HG02678 (cell line): ENCODE measurements at regions not wholly inside any gene's neighbourhood (a gene's known extent, or its start where the extent isn't known, plus 50 kb on each side); places are given as distances from the start of the nearest gene placed in this dataset.
"Not testable (repeated sequence)": the region's sequence is repeated elsewhere in the genome, so short reads cannot be mapped to it uniquely, and the experiment has no call there.

Source experiments
- ATAC-seq: cut with Tn5 transposase; IDR thresholded peaks from one replicate; pipeline ENCODE4 v1.9.1; 2021; ENCODE audit warnings: mild to moderate bottlenecking, moderate library complexity; ENCODE audit not compliant: unreplicated experiment

GRCh38 chr2:224263571-224264043 lies 138.3 kb downstream of the FAM124B start:
- ATAC-seq = no peak

DNA sequence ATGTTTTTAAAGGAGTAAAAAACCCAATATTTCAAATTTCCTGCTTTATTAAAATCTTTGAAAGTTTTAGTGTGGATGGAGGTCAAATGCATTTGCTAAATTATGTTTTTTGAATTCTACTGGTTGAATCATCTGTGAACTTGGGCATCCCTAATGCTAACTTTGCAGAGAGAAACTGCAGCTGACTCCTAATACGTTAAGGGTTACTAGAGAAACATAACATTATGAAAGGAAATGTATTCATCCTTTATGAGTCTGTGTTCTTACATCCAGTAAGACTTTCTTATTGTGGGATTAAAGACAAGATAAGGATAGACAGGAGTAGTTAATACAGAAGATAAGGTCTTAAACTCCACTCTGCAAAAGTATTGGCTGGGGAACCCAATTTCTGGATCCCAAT lies 140.6 kb downstream of the FAM124B start:
- ATAC-seq = no peak

- no peak for ATAC-seq
Observed at GRCh38 chr2:224260372-224261020, 141.4 kb downstream of the FAM124B start.

- no peak for ATAC-seq
Observed at GRCh38 chr2:224259831-224260230, 142.1 kb downstream of the FAM124B start.

DNA sequence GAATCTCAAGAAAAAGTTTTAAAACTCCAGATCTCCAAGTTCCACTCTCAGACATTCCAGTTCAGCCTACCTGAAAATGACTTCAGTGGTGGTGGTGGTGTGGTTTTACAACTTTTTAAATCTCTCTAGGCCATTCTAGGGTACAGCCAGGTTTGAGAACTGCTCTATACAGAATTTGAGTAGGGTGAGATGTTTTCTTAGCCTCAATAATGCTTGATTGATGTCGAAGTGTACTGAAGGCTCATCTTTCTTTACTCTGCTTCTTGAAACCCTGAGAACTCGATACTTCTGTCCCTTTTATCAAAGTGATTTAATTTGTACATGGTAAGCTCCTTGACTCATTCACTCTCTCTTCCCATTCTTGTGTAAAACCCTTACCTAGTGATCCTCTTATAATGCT lies 143.8 kb downstream of the FAM124B start:
- ATAC-seq = no peak

GRCh38 chr2:224257156-224257555 lies 144.8 kb downstream of the FAM124B start:
- ATAC-seq = no peak

DNA sequence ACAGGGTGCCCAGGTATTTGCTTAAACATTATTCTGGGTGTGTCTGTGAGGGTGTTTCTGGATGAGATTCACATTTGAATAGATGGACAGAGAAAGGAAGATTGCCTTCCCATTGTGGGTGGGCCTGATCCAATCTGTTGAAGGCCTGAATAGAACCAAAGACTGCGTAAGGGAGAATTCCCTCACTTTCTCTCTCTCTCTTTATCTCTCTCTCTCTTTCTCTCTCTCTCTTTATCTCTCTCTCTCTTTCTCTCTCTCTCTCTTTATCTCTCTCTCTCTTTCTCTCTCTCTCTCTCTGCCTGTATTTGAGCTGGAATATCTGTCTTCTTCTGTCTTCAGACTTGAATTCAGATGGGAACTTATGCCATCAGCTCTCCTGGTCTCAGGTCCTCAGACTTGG lies 148.4 kb downstream of the FAM124B start:
- no peak for ATAC-seq

DNA sequence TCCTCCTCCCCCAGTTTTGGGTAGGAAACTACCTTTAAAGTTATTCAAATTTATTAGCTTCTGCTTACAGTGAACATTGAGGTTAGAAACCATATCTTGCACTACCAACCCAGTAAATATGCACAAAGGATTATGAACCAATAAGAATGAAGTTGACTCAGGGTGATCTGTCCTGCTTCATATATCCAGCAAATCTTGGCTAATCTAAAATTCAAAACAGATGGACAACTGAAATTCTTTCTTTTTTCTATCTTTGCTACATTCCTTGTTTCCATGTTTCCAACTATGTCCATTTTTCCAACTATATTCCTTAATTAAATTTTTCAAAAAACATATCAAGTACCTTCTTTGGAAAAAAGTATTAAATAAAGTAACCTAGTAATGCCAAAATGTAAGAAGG lies 149.3 kb downstream of the FAM124B start:
- no peak for ATAC-seq

GRCh38 chr2:224248944-224249371 lies 152.9 kb downstream of the FAM124B start:
- no peak for ATAC-seq

GRCh38 chr2:224242561-224242960 lies 159.3 kb downstream of the FAM124B start:
- no peak for ATAC-seq

DNA sequence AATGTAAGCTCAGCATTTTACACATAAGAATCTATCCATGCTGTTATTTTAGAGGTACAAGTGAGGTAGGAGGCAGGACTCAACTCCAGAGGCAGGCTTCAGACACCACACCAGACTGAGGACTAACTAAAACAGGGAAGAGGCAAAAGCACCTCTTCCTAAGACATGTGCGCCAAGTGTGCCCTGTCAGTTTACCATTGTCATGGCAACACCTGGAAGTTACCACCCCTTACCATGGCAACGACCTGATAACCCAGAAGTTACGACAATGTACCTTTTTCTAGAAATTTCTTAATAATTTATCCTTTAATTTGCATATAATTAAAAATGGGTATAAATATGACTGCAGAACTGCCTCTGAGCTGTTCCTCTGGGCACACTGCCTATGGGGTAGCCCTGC lies 160.1 kb downstream of the FAM124B start:
- no peak for ATAC-seq

GRCh38 chr2:224241001-224241400 lies 160.9 kb downstream of the FAM124B start:
- no peak for ATAC-seq

GRCh38 chr2:224223851-224224555 lies 177.9 kb downstream of the FAM124B start:
- no peak for ATAC-seq

DNA sequence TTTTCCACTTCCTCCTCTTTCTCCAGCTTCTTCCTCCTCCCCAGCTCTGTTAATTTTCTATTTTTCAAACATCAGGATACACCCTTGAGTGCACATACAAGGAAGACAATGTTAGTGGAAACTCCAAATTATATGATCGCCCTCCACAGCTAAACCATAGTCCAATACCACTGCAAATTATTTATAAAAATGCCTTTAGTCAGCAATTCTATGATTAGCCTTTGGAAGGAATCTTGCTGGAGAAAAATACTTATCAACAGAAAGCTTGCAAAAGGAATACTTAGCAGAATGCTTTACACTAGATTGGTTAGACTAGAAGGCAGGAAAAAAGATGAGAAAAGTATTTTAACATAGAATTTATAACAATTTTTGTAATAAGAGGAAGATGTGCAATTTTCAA lies 178.9 kb downstream of the FAM124B start:
- ATAC-seq = no peak

- ATAC-seq = no peak
Observed at GRCh38 chr2:224222291-224222690, 179.6 kb downstream of the FAM124B start.

GRCh38 chr2:224221455-224221913 lies 180.4 kb downstream of the FAM124B start:
- ATAC-seq = no peak

GRCh38 chr2:224220586-224221255 lies 181.2 kb downstream of the FAM124B start:
- no peak for ATAC-seq

DNA sequence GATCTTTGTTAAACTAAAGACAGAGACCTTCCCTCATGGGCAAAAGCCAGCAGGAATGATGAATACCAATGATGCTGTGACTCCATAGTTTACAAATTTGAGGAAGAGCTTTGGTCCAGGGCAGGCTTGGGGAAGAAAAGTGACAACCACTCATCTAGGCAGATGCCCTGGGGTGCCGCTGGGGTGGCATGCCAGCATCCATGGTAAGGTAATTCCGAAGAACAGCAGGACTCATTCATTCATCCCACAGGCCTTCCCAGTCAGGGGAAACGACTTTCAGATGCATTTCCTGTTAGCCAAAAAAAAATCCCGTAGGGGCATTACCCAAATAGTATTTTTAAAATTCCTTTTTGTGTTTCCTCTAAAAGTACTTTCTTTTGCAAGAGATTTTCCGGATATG lies 180.7 kb upstream of the SERPINE2 start:
- no peak for ATAC-seq

DNA sequence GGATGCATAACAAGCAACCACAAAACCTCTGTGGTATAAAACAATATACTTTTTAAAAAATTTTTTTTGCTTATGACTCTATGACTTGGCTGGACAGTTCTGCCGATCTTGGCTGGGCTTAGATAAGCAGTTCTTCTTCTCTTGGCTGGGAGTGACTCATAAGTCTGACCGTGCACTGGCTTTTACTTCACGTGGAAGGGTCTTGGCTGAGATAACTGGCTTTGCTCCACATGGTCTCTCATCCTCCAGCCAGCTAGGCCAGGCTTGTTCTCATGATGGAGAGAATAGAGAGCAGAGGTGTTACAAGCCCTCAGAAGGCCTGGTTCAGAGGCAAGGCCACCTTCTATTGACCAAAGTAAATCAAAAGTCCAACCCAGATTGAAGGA lies 178.9 kb upstream of the SERPINE2 start:
- ATAC-seq = no peak

DNA sequence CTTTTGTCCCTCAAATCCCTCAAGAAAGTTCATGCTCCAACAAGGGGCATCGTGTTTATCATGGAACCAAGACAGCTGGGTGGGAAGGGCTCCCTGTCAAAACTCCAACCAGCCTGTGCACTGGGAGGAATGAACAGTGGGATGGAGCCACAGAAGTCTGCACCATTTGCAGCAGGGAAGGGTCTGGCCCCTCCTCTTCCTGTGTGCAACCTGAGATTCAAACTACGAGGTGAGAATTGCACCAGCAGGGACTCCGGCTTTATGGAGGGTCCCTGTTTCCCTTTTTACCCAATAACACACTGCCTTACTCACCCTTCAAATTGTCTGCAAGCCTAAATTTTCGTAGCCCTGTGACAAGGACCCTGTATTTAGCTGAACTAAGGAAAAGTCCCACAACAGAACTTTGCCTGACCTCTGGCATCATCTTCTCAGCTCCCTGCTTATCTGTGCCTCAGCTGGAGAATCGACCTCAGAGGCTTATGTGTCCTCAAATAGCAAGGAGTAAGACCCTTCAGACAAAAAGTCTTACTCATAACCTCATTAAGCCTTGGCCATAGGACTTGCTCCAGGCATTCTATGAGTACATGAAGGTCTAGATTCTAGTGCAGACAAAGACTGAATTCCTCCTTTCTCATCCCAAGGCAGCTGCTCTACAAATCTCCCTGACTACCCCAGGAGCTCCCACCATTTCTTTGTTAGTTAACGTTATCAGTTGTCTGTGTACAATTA lies 178.3 kb upstream of the SERPINE2 start:
- ATAC-seq = no peak

DNA sequence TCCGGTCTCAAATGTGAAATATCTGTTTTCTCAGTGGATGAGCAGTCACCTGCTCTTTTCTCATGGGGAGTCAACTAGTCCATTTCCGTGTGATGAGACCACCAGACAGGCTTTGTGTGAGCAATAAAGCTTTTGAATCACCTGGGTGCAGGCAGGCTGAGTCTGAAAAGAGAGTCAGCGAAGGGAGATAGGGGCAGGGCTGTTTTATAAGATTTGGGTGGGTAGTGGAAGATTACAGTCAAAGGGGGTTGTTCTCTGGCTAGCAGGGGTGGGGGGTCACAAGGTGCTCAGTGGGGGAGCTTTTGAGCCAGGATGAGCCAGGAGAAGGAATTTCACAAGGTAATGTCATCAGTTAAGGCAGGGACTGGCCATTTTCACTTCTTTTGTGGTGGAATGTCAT lies 176.5 kb upstream of the SERPINE2 start:
- not testable (repeated sequence) for ATAC-seq
